GM21723 (cell line): ENCODE measurements at regions not wholly inside any gene's neighbourhood (a gene's known extent, or its start where the extent isn't known, plus 50 kb on each side); places are given as distances from the start of the nearest gene placed in this dataset.

Source experiments
- ATAC-seq: cut with Tn5 transposase; IDR thresholded peaks from one replicate; pipeline ENCODE4 v1.9.1; 2021; ENCODE audit warnings: mild to moderate bottlenecking, moderate library complexity; ENCODE audit not compliant: unreplicated experiment

DNA sequence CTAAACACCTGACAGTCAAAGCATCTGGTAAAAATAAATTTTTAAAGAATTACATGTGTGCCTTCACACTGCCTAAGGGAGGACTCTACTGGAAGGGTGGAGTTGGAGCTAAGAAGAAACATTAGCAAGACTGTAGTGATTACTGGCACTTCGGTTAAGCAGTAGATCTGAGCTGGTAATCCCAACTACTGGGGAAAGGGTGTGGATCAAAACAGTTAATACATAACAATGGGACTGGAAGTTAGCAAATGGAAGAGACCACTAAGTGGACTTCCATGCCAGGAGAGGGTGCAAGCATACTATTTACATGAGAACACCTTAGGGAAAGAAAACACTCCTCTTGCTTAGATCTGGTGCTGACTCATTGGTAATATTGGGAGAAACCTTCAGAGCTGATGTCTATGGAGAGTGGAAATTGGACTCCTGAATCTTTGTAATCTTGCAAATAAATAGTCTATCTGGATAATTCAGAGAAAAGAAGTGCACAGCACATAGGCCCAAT, 519.6 kb upstream of the LINC00305 start:
- ATAC-seq = no peak

- ATAC-seq = no peak
Measured at GRCh38 chr18:64663086-64663485, 514.2 kb upstream of the LINC00305 start.

DNA sequence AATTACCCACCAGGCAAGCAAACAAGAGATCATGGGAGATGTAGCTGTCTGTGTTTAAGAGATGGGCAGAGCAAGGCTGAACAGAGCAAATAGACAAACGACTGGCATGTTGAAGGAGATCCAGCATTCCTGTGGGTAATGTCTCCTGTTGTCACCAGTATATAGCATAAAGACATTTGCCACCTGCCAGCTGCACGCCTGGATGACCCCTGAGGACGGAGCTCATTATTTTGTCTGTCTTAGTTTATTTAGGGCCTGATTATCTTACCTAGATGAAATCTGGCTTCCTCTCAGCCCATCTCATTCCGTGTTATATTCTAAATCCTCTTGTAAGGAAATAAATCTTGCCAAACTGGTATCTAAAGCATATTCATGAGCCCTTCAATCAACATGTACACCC, 510.3 kb upstream of the LINC00305 start:
- no peak for ATAC-seq

DNA sequence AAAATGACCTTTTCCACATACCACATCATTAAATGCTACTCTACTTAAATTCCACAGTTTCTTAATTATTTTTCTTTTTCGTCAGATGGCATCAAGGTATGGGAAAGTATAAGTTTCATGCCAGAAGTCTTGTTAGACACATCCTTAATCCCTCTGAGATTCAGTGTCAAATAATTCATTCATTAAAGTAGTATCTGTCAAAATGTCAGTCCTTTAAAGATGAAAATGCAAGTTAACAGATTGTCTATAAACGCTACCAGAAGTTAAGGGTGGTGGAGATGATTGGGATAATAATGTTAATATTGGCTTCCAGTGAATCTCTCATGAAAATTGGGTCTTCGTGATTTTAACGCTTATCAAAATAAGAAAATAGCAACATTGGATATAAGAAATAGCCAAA, 504.2 kb upstream of the LINC00305 start:
- no peak for ATAC-seq

DNA sequence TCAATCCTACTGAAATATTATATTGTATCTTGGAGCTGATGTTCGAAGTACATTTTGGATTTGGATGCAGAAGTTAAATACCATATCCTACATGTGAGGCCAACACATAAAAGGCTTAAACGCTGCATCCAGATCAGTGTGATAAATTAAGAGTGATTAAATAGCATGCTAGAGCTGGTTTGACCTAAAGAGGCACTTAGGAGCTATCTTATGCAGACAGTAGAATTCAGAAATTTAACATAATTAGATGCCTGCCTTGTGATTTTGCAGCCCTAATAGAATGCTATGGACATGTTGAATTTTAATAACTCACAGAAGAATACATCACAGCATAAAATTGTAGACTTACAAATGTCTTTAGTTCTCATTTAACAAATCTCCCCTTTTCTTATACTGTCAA, 501.2 kb upstream of the LINC00305 start:
- no peak for ATAC-seq

- ATAC-seq = no peak
Measured at GRCh38 chr18:64645753-64646152, 496.9 kb upstream of the LINC00305 start.

- ATAC-seq = no peak
Measured at GRCh38 chr18:64639536-64639935, 490.6 kb upstream of the LINC00305 start.

DNA sequence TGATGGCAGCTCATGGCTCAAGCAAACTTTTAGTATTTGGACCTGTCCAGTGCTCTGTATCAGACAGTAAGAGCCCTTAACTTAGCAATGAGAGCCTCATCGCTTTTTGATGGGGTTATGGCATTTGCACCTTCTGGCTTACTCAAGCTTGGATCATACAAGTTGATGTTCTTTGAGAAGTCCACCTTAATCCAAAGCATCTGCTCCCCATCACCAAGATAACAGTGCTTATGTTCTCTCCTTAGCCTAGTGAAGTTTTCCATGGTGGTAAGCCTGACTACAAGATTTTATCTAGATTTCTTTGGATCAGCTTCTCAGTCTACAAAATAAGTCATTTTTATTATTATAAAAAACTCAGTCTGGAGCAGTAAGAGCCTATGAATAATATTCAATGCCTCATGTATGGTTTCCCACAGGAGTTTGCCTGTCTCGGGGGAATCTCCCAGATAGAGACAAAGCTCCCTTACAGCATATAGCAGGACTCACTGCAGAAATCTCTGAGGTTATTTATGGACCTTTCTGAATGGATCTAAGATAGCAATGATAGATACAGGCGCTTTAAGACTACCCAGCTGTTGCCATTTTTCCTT, 472.2 kb upstream of the LINC00305 start:
- ATAC-seq = no peak

DNA sequence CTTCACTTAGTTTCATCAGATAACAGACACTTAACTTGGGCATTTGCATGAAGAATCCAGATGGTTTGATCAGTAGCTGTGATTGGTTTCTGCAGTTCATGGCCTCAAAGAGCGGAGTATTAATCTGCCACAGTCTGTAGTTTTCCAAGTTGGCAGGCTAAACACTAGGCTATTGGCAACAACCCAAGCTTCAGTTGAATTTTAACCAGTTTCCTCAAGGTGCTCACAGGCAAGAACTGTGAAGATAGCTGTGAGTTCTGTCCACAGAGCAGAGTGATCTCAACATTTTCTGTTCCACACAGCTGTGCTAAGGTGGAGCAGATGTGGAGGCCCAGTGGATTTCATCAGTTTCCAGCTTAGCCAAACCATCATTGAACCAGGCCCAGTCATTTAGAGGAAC, 469.5 kb upstream of the LINC00305 start:
- no peak for ATAC-seq

GRCh38 chr18:64615021-64615420, 466.1 kb upstream of the LINC00305 start:
- no peak for ATAC-seq

GRCh38 chr18:64614446-64614845, 465.6 kb upstream of the LINC00305 start:
- ATAC-seq = no peak

GRCh38 chr18:64592246-64592645, 443.4 kb upstream of the LINC00305 start:
- no peak for ATAC-seq

GRCh38 chr18:64589000-64589399, 440.1 kb upstream of the LINC00305 start:
- ATAC-seq = no peak

DNA sequence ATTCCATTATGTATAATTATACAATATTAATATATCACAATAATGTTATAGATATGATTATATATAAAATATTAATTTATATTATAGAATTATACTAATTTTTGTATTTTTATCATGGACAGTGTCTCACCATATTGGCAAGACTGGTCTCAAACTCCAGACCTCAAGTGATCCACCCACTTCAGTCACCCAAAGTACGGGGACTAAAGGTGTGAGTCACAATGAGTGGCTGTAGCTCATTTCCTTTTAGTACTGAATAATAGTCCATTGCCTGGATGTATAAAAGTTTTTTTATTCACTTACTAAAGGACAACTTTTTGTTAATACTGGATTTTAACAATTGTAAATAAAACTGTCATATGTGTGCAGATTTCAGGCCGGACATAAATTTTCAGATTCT, 417.6 kb upstream of the LINC00305 start:
- ATAC-seq = no peak

DNA sequence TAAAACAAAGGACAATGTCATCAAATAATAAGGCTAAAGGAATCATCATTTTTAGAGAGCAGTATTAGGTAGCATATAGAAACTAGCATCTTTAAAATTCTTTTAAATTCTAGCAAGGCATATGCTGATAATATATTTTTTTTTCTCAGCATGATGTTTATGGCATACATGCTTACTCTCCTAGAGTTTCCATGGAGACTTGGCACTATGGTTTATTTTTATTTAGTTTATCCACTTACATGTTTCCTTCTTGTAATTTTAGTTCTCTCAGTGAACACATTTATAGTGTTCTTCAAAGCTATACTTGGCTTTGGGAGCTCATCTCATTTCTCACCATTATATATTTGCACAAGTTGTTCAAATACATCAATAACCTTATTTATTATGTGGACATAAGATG, 413.8 kb upstream of the LINC00305 start:
- ATAC-seq = no peak

DNA sequence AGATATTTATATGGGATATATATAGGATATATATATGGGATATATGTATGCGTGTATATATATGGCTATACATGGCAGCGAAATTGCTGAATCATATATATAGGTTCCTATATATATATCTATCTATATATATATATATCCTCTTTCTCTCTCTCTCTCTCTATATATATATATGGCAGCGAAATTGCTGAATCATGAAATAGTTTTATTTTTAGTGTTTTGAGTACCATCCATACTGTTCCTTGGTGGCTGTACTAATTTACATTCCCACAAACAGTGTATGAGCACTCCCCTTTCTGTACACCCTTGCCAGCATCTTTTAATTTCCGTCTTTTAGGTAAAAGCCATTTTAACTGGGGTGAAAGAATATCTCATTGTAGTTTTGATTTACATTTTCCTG, 397.6 kb upstream of the LINC00305 start:
- no peak for ATAC-seq

DNA sequence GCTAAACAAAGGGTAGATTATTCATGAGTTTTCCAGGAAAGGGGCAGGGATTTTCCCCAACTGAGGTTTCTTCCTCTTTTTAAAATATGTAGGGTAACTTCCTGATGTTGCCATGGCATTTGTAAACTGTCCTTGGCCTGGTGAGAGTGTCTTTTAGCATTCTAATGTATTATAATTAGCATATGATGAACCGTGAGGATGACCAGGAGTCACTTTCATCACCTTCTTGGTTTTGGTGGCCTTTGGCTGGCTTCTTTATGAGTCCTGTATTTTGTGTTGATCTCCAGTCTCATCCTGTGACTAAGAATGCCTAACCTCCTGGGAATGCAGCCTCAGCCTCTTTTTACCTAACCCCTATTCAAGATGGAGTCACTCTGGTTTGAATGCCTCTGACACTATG, 391.0 kb upstream of the LINC00305 start:
- no peak for ATAC-seq

DNA sequence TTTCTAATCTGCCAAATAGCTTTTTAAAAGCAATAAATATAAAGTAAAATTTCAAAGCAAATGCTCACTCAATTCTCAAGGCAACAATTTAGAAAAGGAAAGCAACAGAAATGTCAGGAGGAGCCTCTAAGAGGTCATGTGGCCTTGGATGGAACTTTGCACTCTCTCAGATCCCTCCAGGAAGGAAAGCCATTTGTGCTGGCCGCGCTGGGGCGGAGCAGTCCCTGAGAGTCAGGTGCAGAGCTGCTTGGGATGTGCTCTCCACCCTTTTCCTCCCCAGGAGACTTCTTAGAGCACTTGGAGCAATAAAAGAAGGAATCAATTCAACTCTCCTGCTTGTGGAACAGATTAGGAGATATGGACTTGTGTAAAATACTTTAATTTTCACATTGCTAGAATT, 379.8 kb upstream of the LINC00305 start:
- no peak for ATAC-seq

GRCh38 chr18:64519201-64519600, 370.3 kb upstream of the LINC00305 start:
- ATAC-seq = no peak

DNA sequence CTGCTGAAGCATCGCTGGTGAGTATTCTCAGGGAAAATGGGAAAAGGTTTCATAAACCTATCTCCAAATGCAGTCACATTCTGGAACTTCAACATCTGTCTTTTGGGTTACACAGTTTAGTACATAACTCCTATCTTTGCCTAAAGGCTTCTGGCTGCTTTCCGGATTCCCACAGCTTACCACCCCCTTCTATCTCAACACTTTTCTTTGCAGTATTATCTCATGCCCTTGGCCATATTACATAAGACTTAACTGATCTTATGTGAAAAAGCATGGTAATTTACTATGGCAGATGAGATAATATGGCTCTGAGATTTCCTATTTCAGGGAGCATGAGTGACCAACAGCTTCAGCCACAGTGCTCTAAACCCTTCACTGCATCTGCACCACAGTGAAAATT, 369.3 kb upstream of the LINC00305 start:
- ATAC-seq = no peak

DNA sequence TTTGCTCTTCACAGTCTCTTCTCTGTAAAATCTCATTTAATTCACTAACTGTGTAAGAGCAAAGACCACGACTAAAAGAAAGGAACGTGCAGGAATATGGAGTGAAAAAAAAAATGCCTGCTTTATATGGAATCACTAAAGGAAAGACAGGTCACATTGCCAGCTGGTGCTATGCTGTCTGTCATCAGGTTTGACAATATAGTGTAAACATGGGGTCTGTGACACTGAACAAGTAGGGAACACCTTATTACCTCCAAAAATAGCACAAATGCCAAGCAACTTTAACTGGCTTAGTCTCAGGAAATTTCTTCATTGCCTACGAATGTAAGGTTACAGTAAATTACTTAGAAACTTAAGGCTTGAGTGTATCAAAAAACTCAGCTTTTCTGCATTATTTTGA, 364.5 kb upstream of the LINC00305 start:
- no peak for ATAC-seq

DNA sequence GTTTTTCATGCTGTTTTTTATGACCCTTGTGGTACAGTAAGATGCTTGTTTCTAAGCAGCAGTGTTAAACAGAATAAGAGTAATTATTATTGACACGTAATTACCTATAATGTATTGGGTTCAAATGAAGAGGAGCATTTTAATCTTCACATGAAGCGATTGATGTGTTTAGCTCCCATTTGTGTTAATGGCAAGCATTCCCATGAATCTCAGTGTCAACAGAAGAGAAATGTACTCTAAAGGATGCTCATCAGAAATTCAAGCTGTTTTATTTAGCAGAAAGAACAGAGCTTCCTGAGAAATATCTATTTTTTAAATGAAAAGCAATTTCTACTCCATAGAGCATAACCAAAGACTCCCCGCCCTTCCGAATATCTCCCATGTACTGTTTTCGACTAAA, 341.3 kb upstream of the LINC00305 start:
- no peak for ATAC-seq

DNA sequence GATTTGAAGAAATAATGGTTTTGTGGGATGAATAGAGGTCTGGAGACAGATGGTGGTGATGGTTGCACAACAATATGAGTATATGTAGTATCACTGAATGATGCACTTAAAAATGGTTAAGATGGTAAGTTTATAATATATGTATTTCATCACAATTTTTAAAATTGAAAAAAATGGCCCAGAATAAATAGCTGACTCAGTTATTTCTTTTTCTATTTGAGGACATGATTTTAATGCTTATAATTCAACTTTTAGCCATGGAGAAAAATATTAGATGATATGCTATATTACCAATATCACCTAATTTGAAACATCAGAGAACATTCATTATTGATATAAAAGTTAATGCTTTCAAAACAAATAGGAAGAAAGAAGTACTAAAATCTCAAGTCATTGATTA, 339.8 kb upstream of the LINC00305 start:
- ATAC-seq = no peak
